Epidermal melanocyte (primary cell): ENCODE measurements at regions not wholly inside any gene's neighbourhood (a gene's known extent, or its start where the extent isn't known, plus 50 kb on each side); places are given as distances from the start of the nearest gene placed in this dataset.

Source experiments
- DNase-seq: peaks from one replicate; pipeline ENCODE4 v3.0.0; 2011; ENCODE audit warnings: low spot score; ENCODE audit not compliant: insufficient read length

DNA sequence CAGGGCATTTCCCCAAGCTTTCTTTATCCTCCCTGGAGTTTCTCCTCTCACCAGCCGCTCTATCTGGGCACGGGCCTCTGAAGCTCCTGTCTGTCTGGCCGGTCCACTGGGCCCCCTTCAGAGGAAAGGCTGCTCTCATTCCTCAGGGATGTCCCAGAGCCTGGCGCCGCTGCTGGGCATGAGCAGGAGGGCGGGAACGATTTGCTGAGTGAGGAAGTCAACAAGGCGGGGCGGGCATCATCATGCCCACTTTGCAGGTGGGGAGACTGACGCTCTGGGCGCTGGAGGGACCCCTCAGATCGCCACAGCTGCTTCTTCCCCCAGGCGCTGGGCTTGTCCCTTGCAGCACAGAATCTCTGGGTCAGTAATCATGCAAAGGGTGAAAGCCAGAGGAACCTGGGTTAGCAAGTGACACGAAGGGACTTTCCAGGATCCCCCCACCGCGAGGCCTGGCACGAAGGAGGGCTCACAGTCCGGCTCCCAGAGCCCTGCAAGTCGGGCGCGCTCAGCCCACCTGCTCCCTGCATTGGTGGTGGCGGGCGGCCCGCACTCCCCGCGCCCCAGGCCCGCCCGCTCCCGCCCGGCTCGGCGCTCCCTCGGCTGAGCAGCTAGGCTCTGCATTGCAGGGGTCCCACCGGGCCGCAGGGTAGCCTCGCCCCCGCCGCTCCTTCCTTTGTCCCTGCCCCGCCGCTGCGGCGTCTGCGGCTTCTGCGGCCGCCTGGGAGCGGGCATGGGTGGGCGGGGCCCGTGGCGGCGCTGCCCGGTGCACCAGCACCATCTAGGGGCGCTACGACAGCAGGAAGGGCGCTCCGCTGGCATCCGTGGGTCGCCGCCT lies 157.8 kb downstream of the CYRIA start:
- DNase-seq = no peak

DNA sequence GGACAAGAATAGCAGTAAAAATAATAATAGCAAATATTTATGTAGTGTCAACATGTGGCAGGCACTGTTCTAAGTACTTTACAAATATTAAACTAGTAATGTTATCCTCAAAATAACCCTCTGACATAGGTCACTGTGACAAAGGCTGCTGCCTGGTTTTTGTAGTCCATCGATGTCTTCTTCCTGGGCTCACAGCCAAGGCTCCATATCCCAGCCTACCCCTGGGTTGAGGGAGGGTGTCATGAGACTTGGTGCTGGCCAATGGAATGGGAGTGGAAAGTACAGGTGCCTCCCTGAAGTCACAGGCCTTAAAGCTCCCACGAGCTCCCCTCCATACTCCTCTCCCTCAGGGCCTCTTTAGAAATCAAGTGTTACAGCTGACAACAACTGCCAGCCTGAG lies 159.3 kb downstream of the CYRIA start:
- DNase-seq = no peak

DNA sequence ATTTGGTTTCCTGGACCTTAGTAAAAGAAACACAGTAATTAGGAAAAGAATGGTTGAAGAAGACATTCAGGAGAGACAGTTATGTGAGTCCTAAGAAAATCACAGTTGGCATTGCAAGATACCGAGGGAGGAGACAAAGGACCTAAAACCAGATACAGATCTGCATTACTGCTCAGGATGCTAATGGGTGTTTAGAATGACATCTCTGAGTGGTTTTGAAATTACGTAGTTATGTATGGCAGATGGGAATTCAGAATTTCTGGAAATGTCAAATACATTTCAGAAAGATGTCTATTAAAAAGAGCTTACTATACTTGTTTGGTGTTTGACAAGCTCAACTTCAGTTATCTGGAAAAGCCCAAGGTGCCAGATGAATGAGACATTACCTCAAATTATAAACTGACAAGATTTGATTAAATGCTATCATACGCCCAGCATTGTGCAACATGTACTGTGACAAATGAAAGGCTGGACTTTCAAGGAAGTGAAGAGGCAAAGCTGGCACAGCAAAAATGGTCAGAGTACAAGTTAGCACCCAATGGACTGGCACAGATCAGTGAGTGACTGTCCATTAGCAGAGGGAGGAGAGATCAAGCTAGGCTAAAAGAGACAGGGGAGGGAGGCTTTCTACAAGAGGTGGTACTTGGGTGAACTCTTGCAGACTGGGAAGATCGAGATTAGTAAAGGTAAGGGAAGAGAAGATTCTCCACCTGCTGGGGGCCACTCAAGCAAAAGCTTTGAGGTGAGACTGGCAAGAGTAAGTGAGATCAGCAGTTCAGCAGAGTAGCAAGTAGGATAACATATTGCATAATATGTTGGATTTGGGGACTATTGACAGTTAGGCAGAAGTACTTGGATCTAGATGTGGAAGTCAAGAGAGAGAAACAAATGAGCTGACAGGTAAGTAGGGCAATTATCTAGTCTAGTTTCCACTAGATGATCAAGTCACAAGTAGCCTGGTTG lies 168.9 kb downstream of the CYRIA start:
- no peak for DNase-seq

DNA sequence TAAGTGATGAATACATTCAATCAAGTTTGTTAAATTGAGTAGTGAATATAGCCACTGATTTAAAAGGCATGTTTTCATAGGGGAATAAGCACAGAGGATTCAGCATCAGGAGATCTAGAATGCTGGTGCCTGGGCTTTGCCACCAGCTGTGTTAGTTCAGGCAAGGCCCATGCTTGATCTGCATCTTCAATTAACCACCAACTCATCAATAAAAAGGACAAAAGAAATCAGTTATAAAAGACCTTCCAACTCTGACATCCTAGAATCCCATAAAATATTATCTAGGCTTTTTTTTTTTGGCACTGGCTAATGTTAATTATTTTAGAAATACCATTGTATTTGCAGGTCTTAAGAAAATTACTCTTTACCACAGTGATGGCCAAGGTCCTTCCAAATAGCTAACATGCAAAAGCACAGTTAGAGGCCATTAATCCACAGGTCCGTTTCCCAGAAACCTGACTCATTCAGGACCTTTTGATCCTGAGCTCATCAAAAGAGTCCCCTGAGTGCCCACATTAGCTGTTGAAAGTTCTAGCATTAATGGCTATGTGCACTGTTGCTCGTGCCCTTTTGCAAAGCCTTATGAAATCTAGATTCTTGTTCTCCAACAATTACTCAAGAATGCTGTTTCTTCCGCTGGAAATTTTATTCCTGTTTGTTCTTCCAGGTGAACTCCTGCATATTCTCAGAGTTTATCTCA lies 170.0 kb downstream of the CYRIA start:
- no peak for DNase-seq

DNA sequence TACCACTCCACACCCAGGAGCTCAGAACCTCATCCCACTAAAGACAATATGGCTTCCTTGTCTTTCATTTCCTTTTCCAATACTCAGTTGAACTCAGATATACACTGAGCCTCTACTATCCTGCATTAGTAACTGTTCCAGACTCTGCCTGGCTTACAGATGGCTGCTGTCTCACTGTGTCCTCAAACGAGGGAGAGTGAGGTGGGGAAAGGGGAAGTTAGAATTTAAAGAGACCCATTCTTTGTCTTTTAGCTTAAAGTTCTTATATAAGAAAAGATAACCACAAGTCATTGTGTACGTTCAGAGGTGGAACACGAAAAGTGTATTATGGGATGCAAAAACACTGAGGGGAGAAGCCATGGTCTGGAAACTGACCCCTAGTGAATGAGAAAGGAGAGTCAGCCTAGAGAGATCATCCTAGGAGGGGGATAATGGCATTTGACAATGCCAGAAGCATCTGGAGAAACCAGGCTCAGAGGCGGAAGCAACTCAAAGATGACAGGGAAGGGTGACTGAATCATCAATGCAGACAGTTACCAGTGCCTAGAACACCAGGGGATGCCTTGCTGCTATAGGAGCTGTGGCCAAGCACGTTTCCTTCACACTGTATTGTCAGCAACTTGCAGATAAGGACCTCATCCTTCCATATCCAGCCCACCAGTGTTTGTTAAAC lies 170.7 kb downstream of the CYRIA start:
- DNase-seq = no peak

DNA sequence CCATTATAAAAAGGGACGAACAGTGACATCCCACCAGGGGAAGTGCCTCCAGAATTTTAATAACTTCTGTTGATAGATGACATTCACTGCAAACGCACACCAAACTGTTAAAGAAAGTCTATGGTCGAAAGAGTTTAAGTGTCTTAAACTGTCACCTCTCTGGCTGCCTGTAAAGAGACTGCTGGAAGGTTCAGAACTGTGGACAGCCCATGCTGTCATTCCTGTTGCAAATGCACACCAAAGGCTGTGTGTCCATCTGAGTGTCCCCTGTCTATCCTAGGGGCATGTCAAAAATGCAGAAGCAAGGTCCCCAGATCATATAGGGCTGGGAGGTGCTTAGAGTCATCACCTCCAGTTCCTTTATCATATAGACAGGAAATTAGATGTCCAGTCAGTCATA lies 171.8 kb downstream of the CYRIA start:
- no peak for DNase-seq

DNA sequence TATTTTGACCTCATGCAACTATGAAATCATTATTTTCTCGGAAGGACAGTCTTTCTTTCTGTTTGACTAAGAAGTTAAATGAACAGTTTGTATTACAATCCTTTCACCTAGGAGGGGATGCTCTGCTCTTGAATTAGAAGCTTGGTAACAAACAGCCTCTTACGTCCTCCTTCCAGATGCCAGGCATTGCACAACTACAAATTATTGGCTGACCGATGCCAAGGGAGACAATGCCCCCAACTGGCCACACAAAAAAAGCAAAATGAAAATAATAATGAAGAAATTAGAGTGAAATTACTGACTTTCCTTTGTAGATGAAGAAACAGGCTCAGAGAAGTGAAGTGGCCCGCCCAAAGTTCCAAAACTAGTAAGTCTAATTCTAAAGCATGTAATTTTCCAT lies 177.9 kb downstream of the CYRIA start:
- DNase-seq = no peak

DNA sequence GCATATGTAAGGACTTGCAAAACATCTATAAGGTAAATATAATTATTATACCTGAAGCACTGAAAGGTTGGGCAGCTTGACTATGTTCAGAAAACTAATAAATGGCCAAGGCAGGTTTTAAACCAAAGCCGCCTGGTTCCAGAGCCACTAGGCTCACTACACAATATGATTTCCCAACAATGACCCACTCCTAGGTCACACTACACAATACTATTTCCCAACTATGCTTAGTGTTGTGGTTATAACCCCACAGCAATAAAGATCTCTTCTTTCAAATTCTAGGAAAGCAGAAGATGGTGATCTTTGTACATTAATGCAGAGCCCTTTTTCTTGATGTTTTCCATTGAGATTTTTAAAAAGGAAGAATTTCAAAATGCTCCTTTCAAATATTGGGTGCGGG lies 180.4 kb downstream of the CYRIA start:
- no peak for DNase-seq

DNA sequence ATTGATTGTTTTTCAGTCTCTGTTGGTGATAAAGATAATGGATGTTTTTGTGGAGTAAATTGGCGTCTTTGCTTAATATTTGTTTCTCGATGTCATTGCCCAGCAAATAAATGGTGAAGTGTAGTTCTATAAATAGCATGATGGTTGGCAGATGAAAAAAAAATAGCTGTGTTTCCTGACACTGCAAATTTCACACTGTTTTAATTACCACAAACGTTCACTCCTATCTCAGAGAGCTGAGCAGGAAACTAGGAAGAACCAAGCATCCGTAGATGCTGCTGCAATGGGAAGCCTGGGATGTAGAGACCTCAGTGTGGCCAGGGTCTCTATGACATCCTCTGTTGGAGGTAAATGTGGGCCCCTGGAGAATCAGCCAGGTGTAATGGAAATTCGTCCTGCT lies 183.2 kb downstream of the CYRIA start:
- no peak for DNase-seq

DNA sequence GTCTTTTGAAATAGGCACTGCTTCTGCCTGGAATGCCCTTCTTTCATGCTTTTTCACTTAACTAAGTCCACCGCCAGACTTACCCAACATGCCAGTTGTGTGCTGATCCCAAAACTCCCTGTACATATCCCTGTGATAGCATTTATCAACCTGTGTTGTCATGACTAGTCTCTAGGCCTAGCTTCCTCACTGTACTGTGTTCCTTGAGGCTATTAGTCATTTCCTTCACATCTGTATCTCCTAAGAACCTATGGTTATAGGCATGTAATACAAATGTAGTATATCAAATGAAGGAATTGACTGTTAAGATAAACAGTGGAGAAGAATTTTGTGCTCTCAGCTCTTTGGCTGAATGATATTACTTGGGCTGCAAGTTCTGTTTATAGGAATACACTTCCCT lies 184.3 kb downstream of the CYRIA start:
- no peak for DNase-seq

DNA sequence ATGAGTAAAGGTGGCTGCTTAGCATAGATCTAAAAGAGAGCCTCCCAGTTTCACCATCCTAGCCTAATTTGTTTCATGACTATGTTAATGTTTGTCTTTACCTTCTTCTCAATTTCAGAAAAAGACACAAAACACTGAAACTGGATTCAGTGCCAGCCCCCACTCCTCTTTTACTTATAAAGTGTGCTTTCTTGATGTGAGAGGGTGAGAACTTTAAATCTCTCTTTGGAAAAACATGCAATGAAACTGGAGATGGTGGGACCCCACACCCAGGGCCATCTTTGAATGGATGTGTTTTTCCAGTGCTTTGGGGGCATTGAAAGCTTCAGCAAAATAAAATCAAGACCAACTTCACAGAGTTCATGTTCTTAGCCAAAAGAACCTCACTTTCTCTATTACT lies 185.9 kb downstream of the CYRIA start:
- DNase-seq = no peak

DNA sequence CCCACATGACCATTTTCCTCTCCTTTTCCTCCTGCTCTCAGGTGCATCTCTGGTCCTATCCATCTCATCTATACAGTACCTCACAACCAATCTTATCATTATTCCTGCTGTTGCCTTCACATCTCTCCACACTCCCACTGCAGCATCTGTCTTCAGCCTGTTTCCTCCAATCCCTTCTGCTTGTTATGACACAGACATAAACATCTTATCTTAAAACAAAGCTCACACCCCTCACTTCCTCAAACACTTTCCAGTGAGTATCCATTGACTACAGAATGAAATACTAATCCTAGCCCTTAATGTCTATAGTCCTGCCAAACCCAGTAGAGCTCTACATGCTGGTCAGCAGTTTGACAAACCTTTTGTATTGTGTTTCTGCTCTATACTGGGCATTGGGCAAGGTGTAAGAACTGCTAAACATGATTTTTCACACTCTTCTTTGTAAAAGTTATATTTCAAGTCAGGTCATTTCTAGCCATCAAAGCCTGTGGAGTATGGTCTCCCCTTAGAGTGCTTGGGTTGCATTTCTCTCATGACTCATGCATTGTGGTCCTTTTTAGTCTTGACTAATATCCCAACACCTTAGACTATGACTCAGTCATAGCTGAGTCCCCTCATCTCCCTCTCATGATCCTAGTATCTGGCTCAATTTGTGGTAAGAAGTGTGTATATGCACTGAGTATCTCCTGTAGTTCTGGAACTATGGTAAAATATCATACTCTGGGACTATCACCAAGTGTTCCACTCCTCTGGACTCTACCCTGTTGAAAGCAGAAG lies 187.0 kb downstream of the CYRIA start:
- no peak for DNase-seq

DNA sequence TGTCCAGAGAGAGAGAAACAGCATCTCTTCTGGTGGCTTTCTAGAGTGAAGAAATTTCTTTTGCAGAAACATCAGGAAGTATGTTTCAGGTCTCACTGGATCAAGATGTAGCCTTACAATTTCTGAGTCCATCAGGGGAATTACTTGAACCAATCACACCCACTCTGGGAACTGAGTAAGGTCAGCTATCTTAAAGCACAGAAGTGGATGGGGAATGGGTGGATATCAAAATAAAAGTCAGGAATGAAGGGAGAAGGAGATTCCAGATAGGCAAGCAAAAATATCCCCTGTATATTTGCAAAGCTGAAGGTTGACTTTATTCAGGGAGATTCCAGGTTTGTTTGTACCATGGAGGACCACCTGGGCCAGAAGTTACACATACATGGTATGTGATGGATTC lies 188.0 kb downstream of the CYRIA start:
- no peak for DNase-seq

DNA sequence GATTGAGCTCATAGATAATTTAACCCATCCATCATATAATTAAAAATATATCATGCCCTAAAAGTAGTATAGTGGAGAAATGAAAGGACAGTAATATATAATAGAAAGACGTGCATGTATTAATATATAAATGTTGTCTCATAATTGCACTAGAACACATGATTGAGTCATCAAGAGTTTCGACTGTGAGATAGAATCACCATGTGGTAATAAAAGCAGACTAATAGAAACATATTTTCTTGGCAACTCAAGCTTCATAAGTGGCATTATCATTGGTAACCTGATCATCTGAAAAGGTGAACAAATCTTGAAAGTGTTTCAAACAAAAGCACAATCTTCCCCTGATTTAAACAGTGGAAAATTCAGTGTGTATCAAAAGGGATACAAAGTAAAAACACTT lies 188.8 kb downstream of the CYRIA start:
- DNase-seq = no peak

DNA sequence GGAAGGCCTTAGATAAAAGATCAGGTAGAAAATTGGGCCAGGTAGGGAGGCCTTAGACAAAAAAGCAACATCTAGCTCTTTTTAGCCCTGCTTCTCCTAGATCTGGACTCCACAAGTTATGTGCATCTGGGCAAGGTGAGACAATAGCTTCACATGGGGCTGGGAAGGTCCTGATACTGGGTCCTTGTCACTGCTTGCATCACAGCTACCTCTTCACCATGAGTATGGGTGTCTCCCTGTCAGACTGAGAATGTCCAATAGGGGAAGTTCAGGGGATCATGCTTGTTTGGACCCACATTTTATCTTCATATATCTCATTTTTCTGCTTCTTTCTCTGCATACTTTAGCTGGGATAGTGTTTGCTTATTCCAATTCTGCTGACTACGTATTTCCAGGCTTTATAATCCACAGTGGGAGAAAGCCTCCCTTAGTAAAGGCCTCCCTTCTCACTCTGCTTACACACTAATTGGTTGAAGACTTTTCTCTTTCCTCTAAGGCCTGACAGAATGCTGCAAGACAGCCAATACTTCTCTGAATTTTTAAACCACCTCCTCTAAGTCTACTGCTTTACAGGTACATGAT lies 189.6 kb downstream of the CYRIA start:
- DNase-seq = no peak

DNA sequence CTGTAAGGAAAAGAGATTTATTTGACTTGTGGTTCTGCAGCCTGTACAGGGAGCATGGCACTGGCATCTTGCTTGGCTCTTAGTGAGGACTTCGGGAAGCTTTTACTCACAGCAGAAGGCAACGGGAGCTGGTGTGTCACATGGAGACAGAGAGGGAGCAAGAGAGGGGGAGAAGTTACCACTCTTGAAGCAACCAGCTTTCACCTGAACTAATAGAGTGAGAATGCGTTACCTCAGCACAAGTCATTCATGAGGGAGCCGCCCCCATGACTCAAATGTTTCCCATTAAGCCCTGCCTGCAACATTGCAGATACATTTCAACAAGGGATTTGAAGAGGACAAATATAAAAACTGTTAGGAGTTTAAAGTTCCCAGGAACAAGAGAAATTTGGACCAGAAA lies 190.0 kb downstream of the CYRIA start:
- DNase-seq = no peak

DNA sequence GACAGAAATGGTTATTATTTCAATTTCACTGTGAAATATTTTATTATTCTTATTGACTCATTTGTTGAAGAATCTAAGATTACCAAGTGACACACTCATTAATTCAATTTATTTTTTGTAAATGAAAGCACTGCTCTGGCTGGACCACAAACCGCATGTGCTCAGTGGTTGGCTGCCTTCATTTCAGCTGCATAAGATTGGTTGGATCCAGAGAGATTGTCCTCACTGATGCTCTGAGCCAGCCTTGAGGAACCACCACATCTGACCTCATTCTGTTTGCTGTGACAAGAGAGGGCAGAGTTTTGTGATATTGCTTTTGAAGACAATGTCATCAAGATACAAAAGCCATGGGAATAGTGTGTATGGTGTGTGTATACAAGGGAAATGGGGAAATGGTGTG lies 192.1 kb downstream of the CYRIA start:
- DNase-seq = no peak

DNA sequence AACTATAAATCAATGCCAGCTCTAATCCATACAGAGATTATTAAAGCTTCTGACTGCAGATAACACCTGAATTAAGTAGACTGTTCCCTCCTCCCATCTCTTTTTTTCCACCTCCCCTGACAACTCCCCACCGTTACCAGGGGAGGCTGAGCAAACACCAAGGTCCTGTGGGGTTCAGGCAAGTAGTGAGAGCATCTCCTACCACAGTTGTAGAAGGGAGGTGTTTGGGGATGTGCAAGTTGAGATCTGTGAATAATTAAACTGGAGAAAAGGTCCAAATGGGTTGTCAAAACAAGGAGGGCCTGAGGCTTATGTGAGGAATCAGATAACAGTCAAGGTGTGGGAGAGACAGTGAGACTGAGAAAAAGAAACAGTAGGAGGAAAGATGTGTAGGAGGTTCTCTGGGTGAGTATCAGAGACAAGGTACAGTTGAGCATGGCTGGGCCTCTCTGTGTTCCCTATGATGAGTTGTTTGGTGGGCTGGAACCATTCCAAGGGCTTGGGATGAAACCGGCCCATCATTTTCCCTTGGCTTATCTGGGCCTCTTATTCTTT lies 194.6 kb downstream of the CYRIA start:
- no peak for DNase-seq

DNA sequence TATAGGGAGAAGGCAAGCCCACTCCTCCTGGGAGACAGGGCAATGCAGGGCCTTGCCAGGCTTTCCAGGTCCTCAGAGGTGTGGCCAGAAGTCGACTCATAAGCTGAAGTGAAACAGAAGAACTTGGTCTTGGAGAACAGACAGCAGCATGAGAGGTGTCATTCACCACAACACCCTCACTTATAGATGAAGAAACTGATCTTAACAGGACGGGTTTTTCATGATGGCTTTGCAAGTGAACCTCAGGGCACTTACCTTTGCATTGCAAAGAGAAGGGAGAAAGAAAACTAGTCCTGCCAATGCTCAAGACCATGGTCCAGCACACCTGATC lies 198.8 kb downstream of the CYRIA start:
- DNase-seq = no peak
